ENCODE measurements at regions not wholly inside any gene's neighbourhood (a gene's known extent, or its start where the extent isn't known, plus 50 kb on each side); places are given as distances from the start of the nearest gene placed in this dataset.

DNA sequence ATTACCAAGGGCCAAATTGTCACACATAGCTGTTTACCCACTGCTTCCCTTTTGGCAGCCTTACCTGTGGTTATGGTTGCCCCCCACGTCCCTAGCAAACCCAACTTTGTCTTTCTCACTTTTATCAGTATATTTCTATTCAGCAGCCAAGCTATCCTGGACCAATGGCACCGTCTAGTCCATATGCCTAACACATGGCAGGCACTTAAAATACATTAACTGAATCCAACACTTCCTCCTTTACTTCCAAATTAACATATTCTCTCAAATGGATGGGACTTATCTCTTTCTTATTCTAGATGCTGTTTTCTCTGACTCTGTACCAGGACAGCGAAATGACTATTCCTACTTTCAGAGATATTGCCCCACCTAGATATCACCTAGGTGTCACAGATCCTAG, 50.9 kb upstream of the SLC44A1 start:
- TF ChIP-seq POLR2A (IDR thresholded peaks at IDR 0.05) = no peak
- TF ChIP-seq, protein P1, sequence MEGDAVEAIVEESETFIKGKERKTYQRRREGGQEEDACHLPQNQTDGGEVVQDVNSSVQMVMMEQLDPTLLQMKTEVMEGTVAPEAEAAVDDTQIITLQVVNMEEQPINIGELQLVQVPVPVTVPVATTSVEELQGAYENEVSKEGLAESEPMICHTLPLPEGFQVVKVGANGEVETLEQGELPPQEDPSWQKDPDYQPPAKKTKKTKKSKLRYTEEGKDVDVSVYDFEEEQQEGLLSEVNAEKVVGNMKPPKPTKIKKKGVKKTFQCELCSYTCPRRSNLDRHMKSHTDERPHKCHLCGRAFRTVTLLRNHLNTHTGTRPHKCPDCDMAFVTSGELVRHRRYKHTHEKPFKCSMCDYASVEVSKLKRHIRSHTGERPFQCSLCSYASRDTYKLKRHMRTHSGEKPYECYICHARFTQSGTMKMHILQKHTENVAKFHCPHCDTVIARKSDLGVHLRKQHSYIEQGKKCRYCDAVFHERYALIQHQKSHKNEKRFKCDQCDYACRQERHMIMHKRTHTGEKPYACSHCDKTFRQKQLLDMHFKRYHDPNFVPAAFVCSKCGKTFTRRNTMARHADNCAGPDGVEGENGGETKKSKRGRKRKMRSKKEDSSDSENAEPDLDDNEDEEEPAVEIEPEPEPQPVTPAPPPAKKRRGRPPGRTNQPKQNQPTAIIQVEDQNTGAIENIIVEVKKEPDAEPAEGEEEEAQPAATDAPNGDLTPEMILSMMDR (IDR thresholded peaks at IDR 0.05) = no peak
- 71 to 74% methylated on average over 3 of the region's 3 CpGs for WGBS, 2 donors
- no peaks in the 10 kb centered on the region for H3K4me1 ChIP-seq
- no peak overlapping the region for H3K27ac ChIP-seq
- DNase-seq = no peak
- no peaks in the 10 kb centered on the region for H3K9me3 ChIP-seq
- H3K27me3 ChIP-seq = no peaks in the 10 kb centered on the region
- H3K4me3 ChIP-seq = no peak overlapping the region
- intact Hi-C loops (cut with DNase I) = no loop called here
- no peaks in the 10 kb centered on the region for H3K36me3 ChIP-seq

DNA sequence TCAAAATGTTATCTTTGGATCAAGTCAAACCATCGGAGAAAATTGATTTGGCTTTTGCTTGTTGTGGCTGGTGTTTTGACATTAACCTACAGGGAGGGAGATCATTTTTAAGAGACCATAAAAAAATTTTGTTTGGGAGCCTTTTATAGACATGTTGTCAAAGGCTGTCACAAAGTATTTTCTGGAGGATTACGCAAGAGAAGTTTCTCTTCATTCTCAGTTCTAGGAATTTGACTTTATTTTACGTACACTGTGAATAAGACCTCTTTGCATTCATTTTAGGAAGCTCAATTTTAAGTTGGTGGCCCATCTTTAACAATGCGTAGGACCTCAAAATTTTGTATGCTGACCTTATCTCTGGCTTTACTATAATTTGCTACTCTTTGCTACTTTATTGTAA, 50.2 kb upstream of the SLC44A1 start:
- 86 to 92% methylated on average over 4 of the region's 4 CpGs for WGBS, 2 donors
- no peaks in the 10 kb centered on the region for H3K27me3 ChIP-seq
- H3K4me3 ChIP-seq = no peak overlapping the region
- intact Hi-C loops (cut with DNase I) = no loop called here
- H3K36me3 ChIP-seq = no peaks in the 10 kb centered on the region
- TF ChIP-seq POLR2A (IDR thresholded peaks at IDR 0.05) = no peak
- TF ChIP-seq, protein P1 (IDR thresholded peaks at IDR 0.05) = no peak
- no peaks in the 10 kb centered on the region for H3K9me3 ChIP-seq
- H3K4me1 ChIP-seq = no peaks in the 10 kb centered on the region
- H3K27ac ChIP-seq = no peak overlapping the region
- DNase-seq = no peak
